ENCODE measurements at regions not wholly inside any gene's neighbourhood (a gene's known extent, or its start where the extent isn't known, plus 50 kb on each side); places are given as distances from the start of the nearest gene placed in this dataset.

DNA sequence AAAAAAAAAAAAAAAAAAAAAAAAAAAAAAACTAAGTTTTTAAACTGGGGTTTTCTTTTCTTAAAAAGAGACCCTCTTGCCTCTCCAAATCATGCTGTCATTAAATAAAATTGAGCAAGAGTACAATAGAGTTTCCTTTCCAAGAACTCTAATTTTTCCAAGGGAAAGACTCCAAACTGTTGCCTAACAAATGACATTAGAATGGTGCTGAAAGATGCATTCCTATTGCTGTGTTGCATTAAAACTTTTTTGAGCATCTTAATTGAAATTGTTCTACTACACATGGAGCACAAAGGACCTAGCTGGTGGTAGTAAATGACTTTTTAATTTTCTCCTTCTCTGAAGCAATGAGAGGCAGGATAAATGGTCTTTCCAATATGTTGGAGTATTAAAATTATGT is 469.1 kb upstream of the ARHGEF26 start:
- TF ChIP-seq, protein P1, sequence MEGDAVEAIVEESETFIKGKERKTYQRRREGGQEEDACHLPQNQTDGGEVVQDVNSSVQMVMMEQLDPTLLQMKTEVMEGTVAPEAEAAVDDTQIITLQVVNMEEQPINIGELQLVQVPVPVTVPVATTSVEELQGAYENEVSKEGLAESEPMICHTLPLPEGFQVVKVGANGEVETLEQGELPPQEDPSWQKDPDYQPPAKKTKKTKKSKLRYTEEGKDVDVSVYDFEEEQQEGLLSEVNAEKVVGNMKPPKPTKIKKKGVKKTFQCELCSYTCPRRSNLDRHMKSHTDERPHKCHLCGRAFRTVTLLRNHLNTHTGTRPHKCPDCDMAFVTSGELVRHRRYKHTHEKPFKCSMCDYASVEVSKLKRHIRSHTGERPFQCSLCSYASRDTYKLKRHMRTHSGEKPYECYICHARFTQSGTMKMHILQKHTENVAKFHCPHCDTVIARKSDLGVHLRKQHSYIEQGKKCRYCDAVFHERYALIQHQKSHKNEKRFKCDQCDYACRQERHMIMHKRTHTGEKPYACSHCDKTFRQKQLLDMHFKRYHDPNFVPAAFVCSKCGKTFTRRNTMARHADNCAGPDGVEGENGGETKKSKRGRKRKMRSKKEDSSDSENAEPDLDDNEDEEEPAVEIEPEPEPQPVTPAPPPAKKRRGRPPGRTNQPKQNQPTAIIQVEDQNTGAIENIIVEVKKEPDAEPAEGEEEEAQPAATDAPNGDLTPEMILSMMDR (IDR thresholded peaks at IDR 0.05; ENCODE audit: low read depth, low read length, poor library complexity, severe bottlenecking) = no peak
- TF ChIP-seq EZH2phosphoT487 (IDR thresholded peaks at IDR 0.05; ENCODE audit: borderline replicate concordance, low read length) = no peak
- Histone ChIP-seq H3K4me3 (ENCODE audit: low read length) (no peak overlapping the region), H3K27ac (ENCODE audit: low read depth, low read length) (no peak overlapping the region), H3K9me2 (replicated peaks; ENCODE audit: control insufficient read depth, low read length) (no peaks in the 10 kb centered on the region), H3K9me3 (ENCODE audit: control insufficient read depth, insufficient read depth, low read length) (no peaks in the 10 kb centered on the region), H3K79me2 (ENCODE audit: control insufficient read depth, low read length) (no peaks in the 10 kb centered on the region), H3K4me2 (ENCODE audit: low read length) (no peak overlapping the region), H3K36me3 (ENCODE audit: control insufficient read depth, low read length) (no peaks in the 10 kb centered on the region), H3K27me3 (ENCODE audit: control insufficient read depth, low read length) (no peaks in the 10 kb centered on the region), H3K4me1 (ENCODE audit: control insufficient read depth, low read length) (no peaks in the 10 kb centered on the region), H3F3A (ENCODE audit: control insufficient read depth, insufficient read depth) (no peaks in the 10 kb centered on the region), H4K20me1 (ENCODE audit: control insufficient read depth, insufficient read depth, low read depth, low read length) (no peaks in the 10 kb centered on the region)

DNA sequence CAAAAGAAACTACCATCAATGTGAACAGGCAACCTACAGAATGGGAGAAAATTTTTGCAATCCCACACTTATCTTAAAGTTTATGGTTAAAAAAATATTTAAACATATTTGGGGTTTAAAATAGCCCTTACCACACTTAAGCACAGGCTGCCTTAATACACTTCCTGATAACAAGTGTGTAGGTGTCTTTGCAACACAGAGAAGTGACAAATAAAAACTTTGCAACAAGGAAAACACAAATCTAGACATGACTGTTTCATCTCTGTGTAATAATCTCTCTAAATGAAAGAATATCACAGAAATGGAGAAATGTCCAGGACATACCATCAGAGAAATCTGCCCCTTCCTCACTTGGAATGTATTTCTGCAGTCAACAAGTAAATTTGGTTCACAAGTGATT is 464.1 kb upstream of the ARHGEF26 start:
- Histone ChIP-seq H3K4me1 (ENCODE audit: control insufficient read depth, low read length) (no peaks in the 10 kb centered on the region), H4K20me1 (ENCODE audit: control insufficient read depth, insufficient read depth, low read depth, low read length) (no peaks in the 10 kb centered on the region), H3K27me3 (ENCODE audit: control insufficient read depth, low read length) (no peaks in the 10 kb centered on the region), H3K4me2 (ENCODE audit: low read length) (no peak overlapping the region), H3F3A (ENCODE audit: control insufficient read depth, insufficient read depth) (no peaks in the 10 kb centered on the region), H3K79me2 (ENCODE audit: control insufficient read depth, low read length) (no peaks in the 10 kb centered on the region), H3K9me2 (replicated peaks; ENCODE audit: control insufficient read depth, low read length) (no peaks in the 10 kb centered on the region), H3K27ac (ENCODE audit: low read depth, low read length) (no peak overlapping the region), H3K4me3 (ENCODE audit: low read length) (no peak overlapping the region), H3K36me3 (ENCODE audit: control insufficient read depth, low read length) (no peaks in the 10 kb centered on the region), H3K9me3 (ENCODE audit: control insufficient read depth, insufficient read depth, low read length) (no peaks in the 10 kb centered on the region)
- TF ChIP-seq EZH2phosphoT487 (IDR thresholded peaks at IDR 0.05; ENCODE audit: borderline replicate concordance, low read length) = no peak
- TF ChIP-seq, protein P1 (IDR thresholded peaks at IDR 0.05; ENCODE audit: low read depth, low read length, poor library complexity, severe bottlenecking) = no peak

DNA sequence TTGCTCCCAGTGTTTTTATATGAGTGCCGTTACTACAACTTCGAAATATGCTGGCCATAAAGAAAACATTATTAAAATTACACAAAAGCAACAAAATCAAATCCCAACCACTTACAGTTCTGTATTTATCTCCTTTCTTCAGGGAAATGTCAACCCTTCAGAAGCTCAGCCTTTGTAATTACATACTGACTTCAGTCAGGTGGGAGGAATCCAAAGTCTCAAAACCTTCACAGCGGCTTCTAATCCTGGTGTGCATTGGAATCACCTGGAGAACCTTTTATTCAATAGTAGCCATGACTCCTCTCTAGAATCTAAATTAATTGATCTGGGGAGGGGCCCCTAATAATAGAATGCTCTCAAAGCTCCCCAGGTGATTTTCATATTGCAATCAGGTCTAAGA is 463.7 kb upstream of the ARHGEF26 start:
- no peak overlapping the region for H3K4me2 ChIP-seq (ENCODE audit: low read length)
- no peaks in the 10 kb centered on the region for H3K4me1 ChIP-seq (ENCODE audit: control insufficient read depth, low read length)
- H3K27ac ChIP-seq (ENCODE audit: low read depth, low read length) = no peak overlapping the region
- H4K20me1 ChIP-seq (ENCODE audit: control insufficient read depth, insufficient read depth, low read depth, low read length) = no peaks in the 10 kb centered on the region
- no peaks in the 10 kb centered on the region for H3F3A ChIP-seq (ENCODE audit: control insufficient read depth, insufficient read depth)
- TF ChIP-seq, protein P1 (IDR thresholded peaks at IDR 0.05; ENCODE audit: low read depth, low read length, poor library complexity, severe bottlenecking) = no peak
- no peak for TF ChIP-seq EZH2phosphoT487 (IDR thresholded peaks at IDR 0.05; ENCODE audit: borderline replicate concordance, low read length)
- no peak overlapping the region for H3K4me3 ChIP-seq (ENCODE audit: low read length)
- no peaks in the 10 kb centered on the region for H3K27me3 ChIP-seq (ENCODE audit: control insufficient read depth, low read length)
- H3K9me2 ChIP-seq (replicated peaks; ENCODE audit: control insufficient read depth, low read length) = no peaks in the 10 kb centered on the region
- H3K9me3 ChIP-seq (ENCODE audit: control insufficient read depth, insufficient read depth, low read length) = no peaks in the 10 kb centered on the region
- H3K79me2 ChIP-seq (ENCODE audit: control insufficient read depth, low read length) = no peaks in the 10 kb centered on the region
- H3K36me3 ChIP-seq (ENCODE audit: control insufficient read depth, low read length) = no peaks in the 10 kb centered on the region

DNA sequence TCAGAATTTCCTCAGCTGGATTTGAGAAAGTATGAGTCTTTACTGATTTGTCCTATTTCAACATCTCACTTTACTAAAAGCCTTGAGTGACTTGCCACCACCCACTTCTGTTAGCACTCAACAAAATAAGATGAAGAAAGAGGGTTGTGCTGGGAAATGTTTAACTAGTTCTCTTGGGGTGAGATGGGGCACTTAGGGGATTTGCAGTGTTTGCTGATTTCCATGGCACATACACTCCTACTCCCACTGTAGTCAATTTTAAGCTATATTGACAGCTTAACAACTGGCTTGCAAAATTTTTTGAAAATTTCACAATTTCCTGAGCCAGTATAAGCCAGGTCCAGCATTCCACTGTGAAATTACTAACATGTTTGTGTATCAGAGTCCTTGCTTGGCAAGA is 463.1 kb upstream of the ARHGEF26 start:
- H3K4me1 ChIP-seq (ENCODE audit: control insufficient read depth, low read length) = no peaks in the 10 kb centered on the region

More for the DNA sequence above, 463.1 kb upstream of the ARHGEF26 start:
- Histone ChIP-seq H4K20me1 (ENCODE audit: control insufficient read depth, insufficient read depth, low read depth, low read length) (no peaks in the 10 kb centered on the region), H3K79me2 (ENCODE audit: control insufficient read depth, low read length) (no peaks in the 10 kb centered on the region), H3K4me2 (ENCODE audit: low read length) (no peak overlapping the region), H3K9me3 (ENCODE audit: control insufficient read depth, insufficient read depth, low read length) (no peaks in the 10 kb centered on the region), H3K27me3 (ENCODE audit: control insufficient read depth, low read length) (no peaks in the 10 kb centered on the region), H3F3A (ENCODE audit: control insufficient read depth, insufficient read depth) (no peaks in the 10 kb centered on the region), H3K36me3 (ENCODE audit: control insufficient read depth, low read length) (no peaks in the 10 kb centered on the region), H3K4me3 (ENCODE audit: low read length) (no peak overlapping the region), H3K27ac (ENCODE audit: low read depth, low read length) (no peak overlapping the region), H3K9me2 (replicated peaks; ENCODE audit: control insufficient read depth, low read length) (no peaks in the 10 kb centered on the region)
- TF ChIP-seq EZH2phosphoT487 (IDR thresholded peaks at IDR 0.05; ENCODE audit: borderline replicate concordance, low read length) = no peak
- TF ChIP-seq, protein P1 (IDR thresholded peaks at IDR 0.05; ENCODE audit: low read depth, low read length, poor library complexity, severe bottlenecking) = no peak
